ENCODE measurements at regions not wholly inside any gene's neighbourhood (a gene's known extent, or its start where the extent isn't known, plus 50 kb on each side); places are given as distances from the start of the nearest gene placed in this dataset.

DNA sequence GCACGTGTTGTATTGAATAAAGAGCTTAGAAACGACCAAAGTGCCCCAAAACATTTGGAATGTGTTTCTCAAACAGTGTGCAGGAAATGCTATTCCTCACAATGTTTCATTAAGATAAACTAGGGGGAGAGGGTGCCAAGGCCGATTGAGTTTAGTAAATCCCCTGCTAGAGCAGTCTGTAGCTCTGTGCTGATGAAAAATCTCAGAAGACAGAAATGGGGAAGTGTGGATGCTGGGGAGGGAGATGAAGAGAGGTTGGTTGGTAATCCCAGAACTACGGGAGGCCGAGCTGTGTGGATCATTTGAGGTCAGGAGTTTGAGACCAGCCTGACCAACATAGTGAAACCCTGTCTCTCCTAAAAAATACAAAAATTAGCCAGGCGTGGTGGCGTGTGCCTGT is 121.2 kb downstream of the FOXB1 start:
- TF ChIP-seq CTCF (IDR thresholded peaks at IDR 0.05) (no peak), POLR2A (IDR thresholded peaks at IDR 0.05) (no peak)

Data from breast epithelium (tissue), 3 donors.